GM23248 (cell line): ENCODE measurements at regions not wholly inside any gene's neighbourhood (a gene's known extent, or its start where the extent isn't known, plus 50 kb on each side); places are given as distances from the start of the nearest gene placed in this dataset.

Source experiments
- DNase-seq: peaks from one replicate; pipeline ENCODE4 v3.0.0-alpha.2; 2015
- H2AFZ ChIP-seq: fragments of 200-600 bp; sonication (generic); 2 replicates; pipeline ENCODE4 v1.6.1; 2016; ENCODE audit warnings: antibody characterized with exemption
- H3F3A ChIP-seq: fragments of 200-600 bp; sonication (generic); 2 replicates; pipeline ENCODE4 v1.6.1; 2016; ENCODE audit warnings: mild to moderate bottlenecking, antibody characterized with exemption, mixed run types; ENCODE audit not compliant: insufficient read depth
- H3K27ac ChIP-seq: fragments of 200-600 bp; sonication (generic); 2 replicates; pipeline ENCODE4 v1.5.1; 2016; ENCODE audit warnings: mild to moderate bottlenecking
- H3K27me3 ChIP-seq: fragments of 200-600 bp; sonication (generic); replicated peaks from 2 replicates; pipeline ENCODE4 v1.6.1; 2016; ENCODE audit warnings: mild to moderate bottlenecking; ENCODE audit not compliant: insufficient read depth
- H3K36me3 ChIP-seq: fragments of 200-600 bp; sonication (generic); 2 replicates; pipeline ENCODE4 v1.6.1; 2016; ENCODE audit warnings: low read depth, mild to moderate bottlenecking
- H3K4me1 ChIP-seq: fragments of 200-600 bp; sonication (generic); 2 replicates; pipeline ENCODE4 v1.6.1; 2016; ENCODE audit warnings: mild to moderate bottlenecking; ENCODE audit not compliant: insufficient read depth
- H3K4me2 ChIP-seq: fragments of 200-600 bp; sonication (generic); one replicate; pipeline ENCODE4 v1.6.1; 2016; ENCODE audit warnings: mild to moderate bottlenecking; ENCODE audit not compliant: unreplicated experiment
- H3K4me3 ChIP-seq: fragments of 200-600 bp; sonication (generic); 2 replicates; pipeline ENCODE4 v1.5.1; 2016; ENCODE audit warnings: mild to moderate bottlenecking
- H3K79me2 ChIP-seq: fragments of 200-600 bp; sonication (generic); 2 replicates; pipeline ENCODE4 v1.6.1; 2016; ENCODE audit warnings: mild to moderate bottlenecking; ENCODE audit not compliant: insufficient read depth
- H3K9ac ChIP-seq: fragments of 200-600 bp; sonication (generic); 2 replicates; pipeline ENCODE4 v1.6.1; 2016; ENCODE audit warnings: mild to moderate bottlenecking
- H3K9me2 ChIP-seq: fragments of 200-600 bp; sonication (generic); 2 replicates; pipeline ENCODE4 v1.6.1; 2016; ENCODE audit warnings: mixed run types, mild to moderate bottlenecking, moderate library complexity; ENCODE audit not compliant: insufficient read depth
- H3K9me3 ChIP-seq: fragments of 200-600 bp; sonication (generic); one replicate; pipeline ENCODE4 v1.6.1; 2017; ENCODE audit warnings: low read depth
- H4K20me1 ChIP-seq: fragments of 200-600 bp; sonication (generic); 2 replicates; pipeline ENCODE4 v1.6.0; 2016; ENCODE audit not compliant: insufficient read depth
- EZH2 ChIP-seq: fragments of 200-600 bp; sonication (generic); IDR thresholded peaks from 2 replicates; pipeline ENCODE4 v1.6.1; 2018; ENCODE audit warnings: antibody characterized with exemption, mild to moderate bottlenecking; ENCODE audit not compliant: insufficient read depth, poor library complexity, severe bottlenecking
- EZH2phosphoT487 ChIP-seq: fragments of 200-600 bp; sonication (generic); IDR thresholded peaks from 2 replicates; pipeline ENCODE4 v1.6.1; 2018; ENCODE audit warnings: antibody characterized with exemption, moderate library complexity, mild to moderate bottlenecking, low read depth; ENCODE audit not compliant: insufficient read depth
- WGBS, 2 experiments: methylation state at CpG; one replicate each; pipeline ENCODE4 v1.1.6; 2015 to 2017; ENCODE audit warnings: low lambda C conversion rate in 2 of 2, low coverage in 1 of 2; ENCODE audit errors: missing lambda C conversion rate in 2 of 2; 5-methylcytosine and 5-hydroxymethylcytosine counted together
- in situ Hi-C: fragments of 300-500 bp; cut with MboI; formaldehyde crosslinking; loops from 2 replicates; pipeline ENCODE4 v1.15.0; 2020

DNA sequence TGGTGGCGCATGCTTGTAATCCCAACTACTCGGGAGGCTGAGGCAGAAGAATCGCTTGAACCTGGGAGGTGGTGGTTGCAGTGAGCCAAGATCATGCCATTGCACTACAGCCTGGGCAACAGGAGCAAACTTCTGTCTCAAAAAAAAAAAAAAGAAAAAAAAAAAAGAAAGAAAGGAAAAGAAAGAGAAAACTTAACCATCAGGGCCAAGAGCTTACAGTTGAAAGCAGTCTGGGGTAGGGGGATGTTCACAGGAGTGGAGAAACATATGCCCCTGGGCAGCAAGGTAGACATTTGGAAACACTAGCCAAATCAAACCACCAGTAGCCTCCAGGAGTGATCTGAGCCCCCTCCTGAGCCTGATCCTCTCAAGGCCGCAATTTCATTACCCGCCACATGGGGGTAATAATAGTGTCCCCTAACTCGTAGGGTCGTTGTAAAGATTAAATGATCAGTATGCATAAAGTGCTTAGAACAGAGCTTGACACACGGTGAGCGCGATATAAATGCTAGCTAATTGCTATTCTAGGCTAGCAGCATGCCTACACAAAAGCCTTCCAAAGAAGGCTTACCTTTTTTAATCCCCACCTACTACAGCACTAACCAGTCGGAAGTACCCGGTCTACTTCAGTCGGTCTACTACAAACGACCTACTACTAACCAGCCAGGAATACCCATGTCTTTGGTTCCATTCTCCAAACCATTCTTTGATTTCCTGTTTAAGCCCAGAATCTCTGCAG lies 274.3 kb upstream of the NEBL start:
- H3K27me3 ChIP-seq: peaks cover 33% of the 10 kb centered on the region
- in situ Hi-C loops: no loop called here
- 74 to 75% methylated on average over 14 of the region's 14 CpGs for whole genome bisulfite sequencing, 2 experiments

DNA sequence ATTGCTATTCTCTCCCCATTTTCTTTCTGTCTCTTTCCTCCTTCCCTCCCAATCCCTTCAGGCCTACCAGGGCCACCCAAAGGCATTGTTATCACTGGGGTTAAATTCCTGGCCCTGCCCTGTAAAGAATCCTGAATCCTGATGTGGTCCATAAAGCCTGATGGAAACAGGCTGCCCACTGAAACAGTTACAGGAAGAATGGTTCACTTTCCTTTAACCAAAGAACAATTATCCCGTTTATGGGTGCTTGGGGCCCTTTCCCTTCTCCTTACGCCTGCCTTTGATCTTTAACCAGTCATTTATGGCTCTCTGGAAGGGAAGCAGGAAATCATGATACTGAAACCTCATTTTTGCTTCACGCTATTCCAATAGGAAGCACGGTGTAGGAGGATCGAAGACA lies 273.1 kb upstream of the NEBL start:
- Histone ChIP-seq H3K79me2 (no peaks in the 10 kb centered on the region), H3F3A (no peaks in the 10 kb centered on the region), H3K9ac (no peak overlapping the region), H3K9me3 (no peaks in the 10 kb centered on the region), H3K4me3 (no peak overlapping the region), H4K20me1 (no peaks in the 10 kb centered on the region), H3K36me3 (no peaks in the 10 kb centered on the region), H3K9me2 (no peaks in the 10 kb centered on the region), H3K4me2 (no peak overlapping the region), H3K27ac (no peak overlapping the region), H3K27me3 (peaks cover 29% of the 10 kb centered on the region), H2AFZ (no peak overlapping the region), H3K4me1 (no peaks in the 10 kb centered on the region)
- no peak for DNase-seq
- WGBS, 2 experiments: 62 to 73% methylated on average over 5 of the region's 5 CpGs
- in situ Hi-C loops: no loop called here
- no peak for TF ChIP-seq EZH2
- TF ChIP-seq EZH2phosphoT487: no peak

More for the DNA sequence above, 274.3 kb upstream of the NEBL start:
- no peaks in the 10 kb centered on the region for H3K36me3 ChIP-seq
- no peaks in the 10 kb centered on the region for H3F3A ChIP-seq
- no peak for DNase-seq
- TF ChIP-seq EZH2 (no peak), EZH2phosphoT487 (no peak)
- H2AFZ ChIP-seq: no peak overlapping the region
- no peaks in the 10 kb centered on the region for H3K9me3 ChIP-seq
- H4K20me1 ChIP-seq: no peaks in the 10 kb centered on the region
- no peaks in the 10 kb centered on the region for H3K9me2 ChIP-seq
- H3K79me2 ChIP-seq: no peaks in the 10 kb centered on the region
- H3K9ac ChIP-seq: no peak overlapping the region
- no peak overlapping the region for H3K27ac ChIP-seq
- no peak overlapping the region for H3K4me3 ChIP-seq
- no peak overlapping the region for H3K4me2 ChIP-seq
- no peaks in the 10 kb centered on the region for H3K4me1 ChIP-seq

DNA sequence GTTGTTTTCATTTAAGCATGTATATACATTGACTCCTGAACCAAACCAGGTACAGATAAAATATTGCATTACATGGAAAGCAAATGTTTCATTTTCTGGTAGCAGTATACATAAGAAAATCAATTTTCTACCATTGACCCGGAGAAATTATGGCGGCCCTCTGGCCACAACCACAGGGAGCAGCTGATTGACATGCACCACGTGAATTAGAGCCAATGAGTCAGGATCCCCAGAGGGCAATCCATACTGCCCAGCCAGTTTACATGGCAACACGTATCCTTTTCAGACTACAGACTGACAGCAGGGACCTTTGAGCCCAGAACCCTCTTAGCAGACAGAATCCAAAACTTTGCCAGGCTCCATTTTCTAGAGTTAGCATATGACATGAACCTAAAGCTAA lies 272.2 kb upstream of the NEBL start:
- no peak overlapping the region for H2AFZ ChIP-seq
- no peak overlapping the region for H3K27ac ChIP-seq
- no peaks in the 10 kb centered on the region for H3K9me2 ChIP-seq
- no peak overlapping the region for H3K9ac ChIP-seq
- no peaks in the 10 kb centered on the region for H3K9me3 ChIP-seq
- H3K79me2 ChIP-seq: no peaks in the 10 kb centered on the region
- peaks cover 20% of the 10 kb centered on the region for H3K27me3 ChIP-seq
- no peaks in the 10 kb centered on the region for H3F3A ChIP-seq
- WGBS, 2 experiments: 67 to 68% methylated on average over 4 of the region's 4 CpGs
- in situ Hi-C loops: no loop called here
- no peaks in the 10 kb centered on the region for H3K4me1 ChIP-seq
- DNase-seq: no peak
- no peak for TF ChIP-seq EZH2phosphoT487
- H3K4me2 ChIP-seq: no peak overlapping the region
- no peaks in the 10 kb centered on the region for H4K20me1 ChIP-seq
- no peak overlapping the region for H3K4me3 ChIP-seq
- no peaks in the 10 kb centered on the region for H3K36me3 ChIP-seq

DNA sequence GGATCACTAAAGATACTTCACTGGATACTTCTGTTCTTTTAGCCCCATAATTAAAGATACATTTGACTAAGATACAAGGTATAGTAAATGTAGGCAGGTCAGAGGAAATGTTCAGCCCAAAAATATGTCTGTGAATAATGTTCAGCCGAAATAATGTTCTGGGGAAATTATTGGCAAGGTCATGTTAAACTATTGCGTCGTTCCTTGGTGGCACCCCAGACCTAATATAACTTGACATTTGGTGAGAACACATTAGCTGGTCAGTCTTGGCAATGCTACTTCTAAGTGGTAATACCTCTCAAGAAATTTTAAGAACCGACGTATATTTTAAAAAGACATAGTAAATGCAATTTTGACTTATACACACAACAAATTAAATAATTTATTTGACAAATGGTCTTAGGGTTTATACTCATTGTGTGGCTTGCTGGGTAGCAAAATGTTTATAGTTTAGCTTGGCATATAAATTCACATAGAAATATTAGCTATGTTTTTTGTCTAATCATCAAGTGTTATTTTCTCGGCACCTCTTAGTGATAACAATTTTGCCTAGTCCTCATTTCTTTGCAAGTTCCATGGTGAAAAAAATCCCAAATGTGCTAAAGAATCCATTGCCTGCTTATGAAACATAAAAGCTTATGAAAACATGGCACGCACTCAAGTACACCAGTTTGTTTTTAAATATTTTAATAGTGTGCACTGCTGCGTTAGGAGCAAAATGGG lies 270.3 kb upstream of the NEBL start:
- Histone ChIP-seq H3K79me2 (no peaks in the 10 kb centered on the region), H3F3A (no peaks in the 10 kb centered on the region), H3K27ac (no peak overlapping the region), H4K20me1 (no peaks in the 10 kb centered on the region), H3K4me3 (no peak overlapping the region), H3K9me3 (no peaks in the 10 kb centered on the region), H2AFZ (no peak overlapping the region), H3K4me2 (no peak overlapping the region), H3K4me1 (no peaks in the 10 kb centered on the region), H3K36me3 (no peaks in the 10 kb centered on the region), H3K27me3 (peaks cover 7% of the 10 kb centered on the region), H3K9ac (no peak overlapping the region), H3K9me2 (no peaks in the 10 kb centered on the region)
- 73 to 75% methylated on average over 8 of the region's 8 CpGs for WGBS, 2 experiments
- in situ Hi-C loops: no loop called here
- TF ChIP-seq EZH2phosphoT487 (no peak), EZH2 (no peak)
- no peak for DNase-seq
